ENCODE measurements at regions not wholly inside any gene's neighbourhood (a gene's known extent, or its start where the extent isn't known, plus 50 kb on each side); places are given as distances from the start of the nearest gene placed in this dataset.

DNA sequence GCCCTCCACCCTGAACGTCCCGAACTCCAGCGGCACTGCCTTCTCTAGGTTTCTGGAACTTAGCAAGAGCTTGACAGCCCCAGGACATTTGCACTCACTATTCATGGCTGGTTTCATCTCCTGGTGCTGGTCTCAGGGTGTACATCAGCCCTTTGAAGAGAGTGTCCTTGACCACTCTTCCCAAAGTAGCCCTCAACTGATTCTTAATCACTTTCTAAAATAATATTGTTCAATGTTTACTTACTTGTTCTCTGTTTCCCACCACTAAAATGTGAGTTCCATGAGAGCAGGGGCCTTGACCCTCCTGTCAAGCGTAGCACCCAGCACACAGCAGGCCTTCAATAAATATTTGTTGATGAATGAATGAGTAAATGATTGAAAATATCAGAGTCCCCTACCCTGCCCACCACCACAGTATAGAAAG, 262.5 kb downstream of the RHOU start:
- DNase-seq, result no peak
- no peak for TF ChIP-seq CTCF (IDR thresholded peaks at IDR 0.05; ENCODE audit: low read depth, low read length)

GRCh38 chr1:228998179-228998578, 262.9 kb downstream of the RHOU start:
- H3K9me3 ChIP-seq (ENCODE audit: severe bottlenecking), result no peaks in the 10 kb centered on the region
- H3K36me3 ChIP-seq, result no peaks in the 10 kb centered on the region

More for the DNA sequence above, 262.5 kb downstream of the RHOU start:
- Histone ChIP-seq H3K27me3 (ENCODE audit: insufficient read depth, low read depth, severe bottlenecking) (no peaks in the 10 kb centered on the region), H3K4me3 (ENCODE audit: low read depth, low read length) (no peak overlapping the region), H3K9me3 (ENCODE audit: severe bottlenecking) (no peaks in the 10 kb centered on the region), H3K27ac (no peak overlapping the region), H3K36me3 (no peaks in the 10 kb centered on the region)

DNA sequence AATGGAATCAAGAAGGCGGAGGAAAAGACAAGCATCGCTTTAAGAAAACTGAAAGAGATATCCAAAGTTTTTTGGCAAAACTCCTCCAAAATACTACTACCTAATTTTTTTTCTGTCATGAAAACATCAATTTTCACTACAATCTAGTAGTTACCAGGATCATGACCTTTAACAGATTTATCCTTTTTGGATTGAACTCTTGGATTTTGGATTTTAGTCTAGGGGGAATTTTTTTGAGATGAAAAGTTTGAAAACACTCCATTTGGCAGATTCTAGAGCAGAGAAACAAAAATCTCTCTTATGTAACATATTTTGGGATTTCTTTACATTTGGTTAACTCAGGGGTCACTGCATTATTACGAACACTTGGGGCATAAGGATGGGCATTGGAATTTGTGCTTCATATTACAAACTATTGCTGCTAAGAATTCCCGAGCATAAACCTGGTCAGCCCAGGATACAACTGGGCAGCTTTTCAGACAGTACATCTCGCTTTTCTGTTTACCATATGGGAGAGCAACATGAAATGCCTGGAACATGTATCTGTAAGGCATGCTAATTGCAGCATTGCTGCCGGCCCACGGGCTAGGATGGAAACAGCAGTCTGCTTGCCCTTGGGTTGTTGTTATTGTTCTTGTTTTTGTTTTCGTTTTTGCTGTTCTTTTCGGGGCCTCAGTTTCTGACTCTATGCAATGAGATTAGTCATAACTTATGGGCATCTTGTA, 264.3 kb downstream of the RHOU start:
- no peaks in the 10 kb centered on the region for H3K27me3 ChIP-seq (ENCODE audit: insufficient read depth, low read depth, severe bottlenecking)
- no peak for TF ChIP-seq CTCF (IDR thresholded peaks at IDR 0.05; ENCODE audit: low read depth, low read length)
- no peak for DNase-seq
- no peak overlapping the region for H3K4me3 ChIP-seq (ENCODE audit: low read depth, low read length)
- no peaks in the 10 kb centered on the region for H3K36me3 ChIP-seq
- no peaks in the 10 kb centered on the region for H3K9me3 ChIP-seq (ENCODE audit: severe bottlenecking)
- no peak overlapping the region for H3K27ac ChIP-seq

More at GRCh38 chr1:228998179-228998578, 262.9 kb downstream of the RHOU start:
- H3K27ac ChIP-seq, result no peak overlapping the region
- H3K4me3 ChIP-seq (ENCODE audit: low read depth, low read length), result no peak overlapping the region
- no peak for DNase-seq
- no peak for TF ChIP-seq CTCF (IDR thresholded peaks at IDR 0.05; ENCODE audit: low read depth, low read length)
- no peaks in the 10 kb centered on the region for H3K27me3 ChIP-seq (ENCODE audit: insufficient read depth, low read depth, severe bottlenecking)

GRCh38 chr1:229000187-229000586, 264.9 kb downstream of the RHOU start:
- Histone ChIP-seq H3K4me3 (ENCODE audit: low read depth, low read length) (no peak overlapping the region), H3K36me3 (no peaks in the 10 kb centered on the region), H3K27me3 (ENCODE audit: insufficient read depth, low read depth, severe bottlenecking) (no peaks in the 10 kb centered on the region), H3K27ac (no peak overlapping the region), H3K9me3 (ENCODE audit: severe bottlenecking) (no peaks in the 10 kb centered on the region)
- TF ChIP-seq CTCF (IDR thresholded peaks at IDR 0.05; ENCODE audit: low read depth, low read length), result no peak
- DNase-seq, result no peak

DNA sequence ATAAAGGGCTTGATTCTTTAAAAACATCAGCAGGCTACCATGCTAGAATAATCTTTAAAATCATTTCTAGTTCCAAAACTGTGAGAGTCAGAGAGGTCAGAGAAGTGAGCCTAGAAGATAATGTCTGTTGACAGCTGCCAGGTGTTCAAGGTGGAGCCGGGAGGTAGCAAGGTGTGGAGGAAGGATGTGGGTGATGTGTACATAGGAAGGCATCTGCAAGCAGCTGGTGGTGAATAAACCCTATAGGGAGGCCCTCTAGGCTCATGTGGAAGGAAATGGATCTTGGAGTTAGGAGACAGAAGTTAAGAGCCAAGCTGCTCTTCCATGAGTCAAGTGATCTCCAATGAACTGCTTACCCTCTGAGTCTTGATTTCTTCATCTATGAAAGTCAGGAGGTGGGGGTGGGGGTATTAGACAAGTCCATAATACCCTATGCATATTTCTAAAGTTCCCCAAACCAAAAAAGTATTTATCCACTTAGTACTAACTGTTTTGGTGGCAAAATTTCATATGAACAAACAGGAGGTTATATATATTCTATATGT, 266.3 kb downstream of the RHOU start:
- Histone ChIP-seq H3K27me3 (ENCODE audit: insufficient read depth, low read depth, severe bottlenecking) (no peaks in the 10 kb centered on the region), H3K27ac (no peak overlapping the region), H3K4me3 (ENCODE audit: low read depth, low read length) (no peak overlapping the region), H3K36me3 (no peaks in the 10 kb centered on the region), H3K9me3 (ENCODE audit: severe bottlenecking) (no peaks in the 10 kb centered on the region)
- DNase-seq, result no peak
- TF ChIP-seq CTCF (IDR thresholded peaks at IDR 0.05; ENCODE audit: low read depth, low read length), result no peak
